ENCODE measurements at regions not wholly inside any gene's neighbourhood (a gene's known extent, or its start where the extent isn't known, plus 50 kb on each side); places are given as distances from the start of the nearest gene placed in this dataset.

GRCh38 chr2:136212426-136213378, 94.8 kb upstream of the CXCR4 start:
- H3K9me3 ChIP-seq (ENCODE audit: control insufficient read depth, insufficient read depth, low read depth, low read length) = no peaks in the 10 kb centered on the region
- ChIA-PET POLR2A (no interaction called here), CTCF (interaction anchor here (0.7 kb wide), 1 partner anchor 73 kb away, joined by 3 read pairs; no protein-coding TSS in a partner anchor)
- no peaks in the 10 kb centered on the region for H3K4me1 ChIP-seq (ENCODE audit: control insufficient read depth, insufficient read depth, low read length)
- H3K4me3 ChIP-seq (ENCODE audit: low read depth, low read length) = no peak overlapping the region
- H3K27ac ChIP-seq (ENCODE audit: extremely low read depth, low read depth, low read length) = no peak overlapping the region
- TF ChIP-seq PBX3 (CRISPR knock-in tag; IDR thresholded peaks at IDR 0.05) (no peak), HOXC10 (CRISPR knock-in tag; IDR thresholded peaks at IDR 0.05) (no peak), ZNF239 (tag by site-specific recombination; IDR thresholded peaks at IDR 0.05) (no peak), KLF10 (tag by site-specific recombination; IDR thresholded peaks at IDR 0.05) (no peak), ZNF701 (tag by site-specific recombination; IDR thresholded peaks at IDR 0.05) (no peak), ZSCAN16 (tag by site-specific recombination; IDR thresholded peaks at IDR 0.05) (no peak), TSHZ1 (tag by site-specific recombination; IDR thresholded peaks at IDR 0.05; ENCODE audit: borderline replicate concordance) (no peak), SP2 (tag by site-specific recombination; IDR thresholded peaks at IDR 0.05) (no peak), GFI1B (tag by site-specific recombination; IDR thresholded peaks at IDR 0.05) (no peak), ZNF311 (tag by site-specific recombination; IDR thresholded peaks at IDR 0.05; ENCODE audit: borderline replicate concordance) (no peak), PRDM6 (tag by site-specific recombination; IDR thresholded peaks at IDR 0.05) (no peak), ZNF148 (tag by site-specific recombination; IDR thresholded peaks at IDR 0.05; ENCODE audit: borderline replicate concordance) (no peak), ZNF404 (tag by site-specific recombination; IDR thresholded peaks at IDR 0.05) (no peak)
- H3K36me3 ChIP-seq (ENCODE audit: control insufficient read depth in 2 of 2, insufficient read depth in 1 of 2, low read length in 2 of 2) = no peaks in the 10 kb centered on the region

GRCh38 chr2:136211701-136212100, 93.8 kb upstream of the CXCR4 start:
- ChIA-PET CTCF (no interaction called here), POLR2A (no interaction called here)
- Histone ChIP-seq H3K4me3 (ENCODE audit: low read depth, low read length) (no peak overlapping the region), H3K4me1 (ENCODE audit: control insufficient read depth, insufficient read depth, low read length) (no peaks in the 10 kb centered on the region), H3K27ac (ENCODE audit: extremely low read depth, low read depth, low read length) (no peak overlapping the region), H3K9me3 (ENCODE audit: control insufficient read depth, insufficient read depth, low read depth, low read length) (no peaks in the 10 kb centered on the region), H3K36me3 (ENCODE audit: control insufficient read depth in 2 of 2, insufficient read depth in 1 of 2, low read length in 2 of 2) (no peaks in the 10 kb centered on the region)
- no peak for TF ChIP-seq ZNF791 (tag by site-specific recombination; IDR thresholded peaks at IDR 0.05)
- no peak for TF ChIP-seq ZNF248 (tag by site-specific recombination; IDR thresholded peaks at IDR 0.05)
- TF ChIP-seq HOXC10 (CRISPR knock-in tag; IDR thresholded peaks at IDR 0.05) = no peak
- no peak for TF ChIP-seq ZNF585B (tag by site-specific recombination; IDR thresholded peaks at IDR 0.05)
- TF ChIP-seq ZNF433 (tag by site-specific recombination; IDR thresholded peaks at IDR 0.05; ENCODE audit: low read depth) = no peak
- no peak for TF ChIP-seq RBAK (tag by site-specific recombination; IDR thresholded peaks at IDR 0.05)
- no peak for TF ChIP-seq ZNF362 (tag by site-specific recombination; IDR thresholded peaks at IDR 0.05)
- no peak for TF ChIP-seq HIC1 (tag by site-specific recombination; IDR thresholded peaks at IDR 0.05)
